C4-2B (cell line): ENCODE measurements at regions not wholly inside any gene's neighbourhood (a gene's known extent, or its start where the extent isn't known, plus 50 kb on each side); places are given as distances from the start of the nearest gene placed in this dataset.

Source experiments
- CTCF ChIP-seq: fragments of 450-650 bp; conservative IDR thresholded peaks from 2 replicates; pipeline ENCODE4 v1.5.1; 2017; ENCODE audit warnings: mild to moderate bottlenecking
- ZFX ChIP-seq: fragments of 450-650 bp; IDR thresholded peaks from 2 replicates; pipeline ENCODE4 v1.6.1; 2017

- TF ChIP-seq CTCF (no peak), ZFX (no peak)
Observed at GRCh38 chr3:117587416-117587815, 877.8 kb downstream of the TUSC7 start.
